ENCODE measurements at regions not wholly inside any gene's neighbourhood (a gene's known extent, or its start where the extent isn't known, plus 50 kb on each side); places are given as distances from the start of the nearest gene placed in this dataset.

DNA sequence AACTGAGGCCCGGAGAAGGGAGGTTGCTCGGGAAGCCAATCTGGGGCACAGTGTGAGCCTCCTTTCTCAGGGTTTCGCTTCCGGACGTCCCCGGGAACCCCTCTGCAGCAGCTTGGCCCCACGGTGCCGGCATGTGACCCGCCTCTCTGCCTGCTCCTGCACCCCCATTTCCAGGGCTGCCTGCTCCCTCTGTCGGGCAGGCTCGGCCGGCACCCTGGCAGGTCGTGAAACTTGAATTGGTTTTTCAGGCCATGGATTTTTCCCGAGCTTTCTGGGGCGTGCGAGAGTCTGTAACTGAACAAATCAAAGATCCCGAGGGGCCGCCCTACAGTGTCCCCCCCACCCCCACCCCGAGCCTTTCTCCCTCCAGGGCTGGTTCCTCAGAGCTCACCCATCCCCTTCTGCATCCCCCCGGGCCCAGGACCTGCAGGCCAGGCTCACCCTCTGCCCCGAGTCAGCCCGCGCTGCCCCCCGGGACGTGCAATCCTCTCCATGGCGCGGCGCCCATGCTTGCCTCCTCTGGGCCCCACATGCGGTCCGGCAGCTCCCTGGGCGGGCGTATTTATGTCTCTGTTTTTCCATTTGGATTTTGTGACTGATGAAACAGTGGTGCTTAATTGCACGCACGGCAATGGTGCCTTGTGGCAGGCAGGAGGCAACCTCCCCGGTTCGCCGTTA lies 58.1 kb downstream of the UNCX start:
- Histone ChIP-seq H3F3A (ENCODE audit: insufficient read depth, low read length) (no peaks in the 10 kb centered on the region), H3K9me3 (replicated peaks; ENCODE audit: insufficient read depth, low read length) (no peaks in the 10 kb centered on the region), H3K27me3 (replicated peaks; ENCODE audit: insufficient read depth, low read length) (peaks cover 85% of the 10 kb centered on the region), H3K9ac (ENCODE audit: low read length) (no peak overlapping the region), H3K9me2 (replicated peaks; ENCODE audit: insufficient read depth, low read length) (no peaks in the 10 kb centered on the region), H3K4me2 (ENCODE audit: low read depth, low read length) (no peak overlapping the region), H2AFZ (ENCODE audit: low read length) (no peak overlapping the region), H3K36me3 (replicated peaks; ENCODE audit: insufficient read depth, low read length) (no peaks in the 10 kb centered on the region), H3K79me2 (ENCODE audit: low read length) (no peaks in the 10 kb centered on the region), H3K4me1 (ENCODE audit: low read length) (no peaks in the 10 kb centered on the region), H3K27ac (ENCODE audit: low read length) (no peak overlapping the region), H4K20me1 (ENCODE audit: insufficient read depth, low read length) (no peaks in the 10 kb centered on the region), H3K4me3 (ENCODE audit: low read length) (no peak overlapping the region)
- DNase-seq, result no peak
- TF ChIP-seq, protein P1, sequence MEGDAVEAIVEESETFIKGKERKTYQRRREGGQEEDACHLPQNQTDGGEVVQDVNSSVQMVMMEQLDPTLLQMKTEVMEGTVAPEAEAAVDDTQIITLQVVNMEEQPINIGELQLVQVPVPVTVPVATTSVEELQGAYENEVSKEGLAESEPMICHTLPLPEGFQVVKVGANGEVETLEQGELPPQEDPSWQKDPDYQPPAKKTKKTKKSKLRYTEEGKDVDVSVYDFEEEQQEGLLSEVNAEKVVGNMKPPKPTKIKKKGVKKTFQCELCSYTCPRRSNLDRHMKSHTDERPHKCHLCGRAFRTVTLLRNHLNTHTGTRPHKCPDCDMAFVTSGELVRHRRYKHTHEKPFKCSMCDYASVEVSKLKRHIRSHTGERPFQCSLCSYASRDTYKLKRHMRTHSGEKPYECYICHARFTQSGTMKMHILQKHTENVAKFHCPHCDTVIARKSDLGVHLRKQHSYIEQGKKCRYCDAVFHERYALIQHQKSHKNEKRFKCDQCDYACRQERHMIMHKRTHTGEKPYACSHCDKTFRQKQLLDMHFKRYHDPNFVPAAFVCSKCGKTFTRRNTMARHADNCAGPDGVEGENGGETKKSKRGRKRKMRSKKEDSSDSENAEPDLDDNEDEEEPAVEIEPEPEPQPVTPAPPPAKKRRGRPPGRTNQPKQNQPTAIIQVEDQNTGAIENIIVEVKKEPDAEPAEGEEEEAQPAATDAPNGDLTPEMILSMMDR (IDR thresholded peaks at IDR 0.05; ENCODE audit: low read length), result no peak
- TF ChIP-seq EZH2phosphoT487 (IDR thresholded peaks at IDR 0.05; ENCODE audit: low read length) (no peak), EZH2 (optimal IDR thresholded peaks at IDR 0.05; ENCODE audit: low read depth, low read length) (no peak)

DNA sequence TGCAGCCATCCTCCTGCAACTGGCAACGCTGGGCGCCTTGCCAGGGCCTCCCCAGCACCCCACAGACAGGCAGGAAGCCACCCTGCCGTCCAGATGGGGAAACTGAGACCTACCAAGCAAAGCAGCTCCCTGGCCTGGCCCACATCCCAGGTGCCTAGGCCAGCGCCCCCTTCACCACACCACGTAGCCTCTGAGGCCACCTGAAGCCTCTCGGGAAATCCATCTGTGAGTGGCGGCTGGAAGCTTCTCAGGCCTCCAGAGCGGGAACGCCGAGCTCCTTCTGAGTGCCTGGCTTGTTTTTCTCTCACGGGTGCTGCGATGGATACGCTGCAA lies 58.7 kb downstream of the UNCX start:
- TF ChIP-seq, protein P1 (IDR thresholded peaks at IDR 0.05; ENCODE audit: low read length), result no peak
- no peak for TF ChIP-seq EZH2 (optimal IDR thresholded peaks at IDR 0.05; ENCODE audit: low read depth, low read length)
- no peak for TF ChIP-seq EZH2phosphoT487 (IDR thresholded peaks at IDR 0.05; ENCODE audit: low read length)
- peaks cover 80% of the 10 kb centered on the region for H3K27me3 ChIP-seq (replicated peaks; ENCODE audit: insufficient read depth, low read length)
- no peaks in the 10 kb centered on the region for H3K4me1 ChIP-seq (ENCODE audit: low read length)

DNA sequence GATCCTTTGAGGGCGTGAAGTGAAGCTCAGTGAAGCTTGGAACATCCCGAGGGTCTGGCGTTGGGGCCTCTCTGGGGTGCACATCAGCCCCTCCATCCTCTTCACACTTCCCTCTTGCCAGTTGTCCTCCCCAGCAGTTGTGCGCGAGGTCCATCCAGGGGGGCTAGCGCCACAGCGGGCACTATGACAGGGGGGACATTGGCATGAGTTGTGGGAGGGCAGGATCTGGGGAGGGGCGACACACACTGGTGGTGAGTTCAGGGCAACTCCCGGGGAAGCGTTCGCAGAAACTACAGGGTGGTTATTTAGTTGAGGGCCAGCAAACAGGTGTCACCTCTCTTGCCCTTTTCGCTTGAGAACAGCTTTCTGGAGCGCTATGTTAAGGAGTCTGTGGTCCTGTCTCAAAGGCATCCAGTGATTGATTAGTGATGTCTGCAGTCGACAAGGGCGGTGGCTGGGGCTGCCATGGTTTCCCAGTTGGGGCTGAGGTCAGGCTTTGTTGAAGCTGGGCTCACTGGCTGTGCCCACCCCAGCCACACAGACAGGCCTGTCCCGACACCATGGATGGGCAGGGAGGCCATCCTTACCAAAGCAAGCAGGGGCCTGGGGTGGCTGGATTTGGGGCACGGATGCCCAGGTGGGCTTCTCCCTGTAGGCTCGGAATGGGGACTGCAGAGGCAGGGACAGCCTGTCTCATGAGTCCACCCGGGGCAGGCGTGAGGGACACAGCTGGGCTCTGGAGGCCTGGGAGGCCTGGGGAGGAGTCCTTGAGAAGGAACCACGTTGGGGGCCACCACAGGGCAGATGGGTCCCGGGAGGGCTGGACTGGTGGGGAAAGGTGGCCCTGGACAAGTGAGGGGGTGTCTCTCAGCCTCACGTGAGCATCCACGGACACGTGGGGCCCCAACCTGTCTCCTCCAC lies 59.4 kb downstream of the UNCX start:
- no peaks in the 10 kb centered on the region for H3K36me3 ChIP-seq (replicated peaks; ENCODE audit: insufficient read depth, low read length)
- no peaks in the 10 kb centered on the region for H3K9me3 ChIP-seq (replicated peaks; ENCODE audit: insufficient read depth, low read length)
- H3K27ac ChIP-seq (ENCODE audit: low read length), result no peak overlapping the region
- no peak for DNase-seq
- TF ChIP-seq EZH2 (optimal IDR thresholded peaks at IDR 0.05; ENCODE audit: low read depth, low read length), result no peak
- TF ChIP-seq, protein P1 (IDR thresholded peaks at IDR 0.05; ENCODE audit: low read length), result no peak
- H3K9me2 ChIP-seq (replicated peaks; ENCODE audit: insufficient read depth, low read length), result no peaks in the 10 kb centered on the region
- H4K20me1 ChIP-seq (ENCODE audit: insufficient read depth, low read length), result no peaks in the 10 kb centered on the region
- no peaks in the 10 kb centered on the region for H3F3A ChIP-seq (ENCODE audit: insufficient read depth, low read length)
- no peak overlapping the region for H3K4me3 ChIP-seq (ENCODE audit: low read length)
- no peaks in the 10 kb centered on the region for H3K79me2 ChIP-seq (ENCODE audit: low read length)
- H3K4me2 ChIP-seq (ENCODE audit: low read depth, low read length), result no peak overlapping the region
- H3K4me1 ChIP-seq (ENCODE audit: low read length), result no peaks in the 10 kb centered on the region
- H3K9ac ChIP-seq (ENCODE audit: low read length), result no peak overlapping the region
- no peak overlapping the region for H2AFZ ChIP-seq (ENCODE audit: low read length)
- peaks cover 79% of the 10 kb centered on the region for H3K27me3 ChIP-seq (replicated peaks; ENCODE audit: insufficient read depth, low read length)

More for the DNA sequence above, 58.7 kb downstream of the UNCX start:
- H2AFZ ChIP-seq (ENCODE audit: low read length), result no peak overlapping the region
- no peaks in the 10 kb centered on the region for H3K9me3 ChIP-seq (replicated peaks; ENCODE audit: insufficient read depth, low read length)
- no peak overlapping the region for H3K27ac ChIP-seq (ENCODE audit: low read length)
- no peak overlapping the region for H3K4me2 ChIP-seq (ENCODE audit: low read depth, low read length)
- H3K4me3 ChIP-seq (ENCODE audit: low read length), result no peak overlapping the region
- no peaks in the 10 kb centered on the region for H4K20me1 ChIP-seq (ENCODE audit: insufficient read depth, low read length)
- no peaks in the 10 kb centered on the region for H3K9me2 ChIP-seq (replicated peaks; ENCODE audit: insufficient read depth, low read length)
- DNase-seq, result no peak
- H3K36me3 ChIP-seq (replicated peaks; ENCODE audit: insufficient read depth, low read length), result no peaks in the 10 kb centered on the region
- H3K79me2 ChIP-seq (ENCODE audit: low read length), result no peaks in the 10 kb centered on the region
- no peaks in the 10 kb centered on the region for H3F3A ChIP-seq (ENCODE audit: insufficient read depth, low read length)
- no peak overlapping the region for H3K9ac ChIP-seq (ENCODE audit: low read length)
